GM12875 (cell line): ENCODE measurements at regions not wholly inside any gene's neighbourhood (a gene's known extent, or its start where the extent isn't known, plus 50 kb on each side); places are given as distances from the start of the nearest gene placed in this dataset.
"Not testable (repeated sequence)": the region's sequence is repeated elsewhere in the genome, so short reads cannot be mapped to it uniquely, and the experiment has no call there.

Experiments used
- H3K4me3 ChIP-seq: one replicate; pipeline ENCODE4 v1.5.1; 2011; ENCODE audit warnings: low read depth, low read length, control low read depth
- CTCF ChIP-seq: IDR thresholded peaks from 2 replicates; pipeline ENCODE4 v1.5.1; 2011; ENCODE audit warnings: low read depth, mild to moderate bottlenecking, control low read depth, inconsistent platforms, low read length, moderate library complexity, borderline replicate concordance; ENCODE audit not compliant: insufficient read depth

GRCh38 chr11:71176812-71177211, 75.6 kb downstream of the SHANK2 start:
- no peak for TF ChIP-seq CTCF
- H3K4me3 ChIP-seq, result no peak overlapping the region

GRCh38 chr11:71173709-71174108, 78.7 kb downstream of the SHANK2 start:
- no peak for TF ChIP-seq CTCF
- H3K4me3 ChIP-seq, result no peak overlapping the region

GRCh38 chr11:71172680-71173079, 79.7 kb downstream of the SHANK2 start:
- H3K4me3 ChIP-seq, result no peak overlapping the region
- no peak for TF ChIP-seq CTCF

GRCh38 chr11:71171576-71171975, 80.8 kb downstream of the SHANK2 start:
- H3K4me3 ChIP-seq, result no peak overlapping the region
- TF ChIP-seq CTCF, result no peak

GRCh38 chr11:71170624-71171423, 81.6 kb downstream of the SHANK2 start:
- no peak for TF ChIP-seq CTCF
- H3K4me3 ChIP-seq, result no peak overlapping the region

- H3K4me3 ChIP-seq, result no peak overlapping the region
- no peak for TF ChIP-seq CTCF
Measured at GRCh38 chr11:71169313-71169712, 83.1 kb downstream of the SHANK2 start.

- not testable (repeated sequence) for H3K4me3 ChIP-seq
Measured at GRCh38 chr11:71167814-71168213, 84.6 kb downstream of the SHANK2 start.

GRCh38 chr11:71165771-71166170, 86.6 kb downstream of the SHANK2 start:
- no peak overlapping the region for H3K4me3 ChIP-seq
- no peak for TF ChIP-seq CTCF
